Islet precursor cell (in vitro differentiated cells): ENCODE measurements at regions not wholly inside any gene's neighbourhood (a gene's known extent, or its start where the extent isn't known, plus 50 kb on each side); places are given as distances from the start of the nearest gene placed in this dataset.
"Not testable (repeated sequence)": the region's sequence is repeated elsewhere in the genome, so short reads cannot be mapped to it uniquely, and the experiment has no call there.

Source experiments
- DNase-seq: peaks from one replicate; pipeline ENCODE4 v3.0.0-alpha.2; 2018

- DNase-seq = no peak
These were observed 131.7 kb downstream of the BCL2L11 start for GRCh38 chr2:111252436-111252835.

- DNase-seq = peak; percentile 32
These were observed 134.2 kb downstream of the BCL2L11 start for GRCh38 chr2:111254916-111255315.

- DNase-seq = not testable (repeated sequence)
These were observed 135.9 kb downstream of the BCL2L11 start for GRCh38 chr2:111256628-111257027.

GRCh38 chr2:111257607-111258006, 136.9 kb downstream of the BCL2L11 start:
- peak; percentile 49 for DNase-seq

- DNase-seq = not testable (repeated sequence)
These were observed 137.6 kb downstream of the BCL2L11 start for GRCh38 chr2:111258318-111258717.

GRCh38 chr2:111262627-111263379, 142.1 kb downstream of the BCL2L11 start:
- not testable (repeated sequence) for DNase-seq

GRCh38 chr2:111263380-111264017, 142.8 kb downstream of the BCL2L11 start:
- not testable (repeated sequence) for DNase-seq

- peak; percentile 33 for DNase-seq
These were observed 144.2 kb downstream of the BCL2L11 start for GRCh38 chr2:111264956-111265355.

- DNase-seq = peak; percentile 7
These were observed 145.8 kb downstream of the BCL2L11 start for GRCh38 chr2:111266556-111266955.

- peak; percentile 32 for DNase-seq
These were observed 146.3 kb downstream of the BCL2L11 start for GRCh38 chr2:111267038-111267437.

GRCh38 chr2:111269761-111270323, 149.1 kb downstream of the BCL2L11 start:
- not testable (repeated sequence) for DNase-seq

GRCh38 chr2:111270569-111270968, 149.9 kb downstream of the BCL2L11 start:
- DNase-seq = not testable (repeated sequence)

GRCh38 chr2:111271647-111272304, 151.1 kb downstream of the BCL2L11 start:
- not testable (repeated sequence) for DNase-seq

GRCh38 chr2:111273007-111273406, 152.3 kb downstream of the BCL2L11 start:
- not testable (repeated sequence) for DNase-seq

GRCh38 chr2:111275047-111275853, 154.5 kb downstream of the BCL2L11 start:
- not testable (repeated sequence) for DNase-seq

GRCh38 chr2:111275854-111276171, 155.1 kb downstream of the BCL2L11 start:
- DNase-seq = not testable (repeated sequence)

GRCh38 chr2:111278133-111278532, 157.4 kb downstream of the BCL2L11 start:
- DNase-seq = not testable (repeated sequence)

GRCh38 chr2:111280709-111281286, 160.1 kb downstream of the BCL2L11 start:
- not testable (repeated sequence) for DNase-seq

- not testable (repeated sequence) for DNase-seq
These were observed 161.4 kb downstream of the BCL2L11 start for GRCh38 chr2:111282162-111282561.

- DNase-seq = peak; percentile 98
These were observed 167.2 kb downstream of the BCL2L11 start for GRCh38 chr2:111287646-111288568.

- peak; percentile 52 for DNase-seq
These were observed 169.7 kb downstream of the BCL2L11 start for GRCh38 chr2:111290370-111290769.
